ENCODE measurements at regions not wholly inside any gene's neighbourhood (a gene's known extent, or its start where the extent isn't known, plus 50 kb on each side); places are given as distances from the start of the nearest gene placed in this dataset.

GRCh38 chr3:76300746-76301145 lies 515.4 kb upstream of the ZNF717 start:
- no peaks in the 10 kb centered on the region for H3K4me1 ChIP-seq (ENCODE audit: insufficient read depth, low read length, poor library complexity, severe bottlenecking)
- no peak overlapping the region for H3K9ac ChIP-seq (ENCODE audit: low read depth, low read length, poor library complexity, severe bottlenecking)
- no peaks in the 10 kb centered on the region for H3K79me2 ChIP-seq (ENCODE audit: insufficient read depth, low read length)
- no peak for TF ChIP-seq CTCF (conservative IDR thresholded peaks at IDR 0.05; ENCODE audit: low read length)
- TF ChIP-seq EZH2phosphoT487 (IDR thresholded peaks at IDR 0.05; ENCODE audit: borderline replicate concordance), result no peak
- no peak overlapping the region for H2AFZ ChIP-seq (ENCODE audit: low read length)
- H3K4me3 ChIP-seq (ENCODE audit: low read length, poor library complexity, severe bottlenecking), result no peak overlapping the region
- H3K9me2 ChIP-seq (replicated peaks; ENCODE audit: low read depth, low read length), result no peaks in the 10 kb centered on the region
- H3K9me3 ChIP-seq (ENCODE audit: insufficient read depth, low read depth, low read length), result no peaks in the 10 kb centered on the region
- no peaks in the 10 kb centered on the region for H3F3A ChIP-seq (ENCODE audit: low read depth)
- no peak overlapping the region for H3K4me2 ChIP-seq (ENCODE audit: low read depth, low read length, poor library complexity, severe bottlenecking)
- no peaks in the 10 kb centered on the region for H3K27me3 ChIP-seq (ENCODE audit: insufficient read depth, low read length, poor library complexity, severe bottlenecking)
- H3K36me3 ChIP-seq (ENCODE audit: insufficient read depth, low read length), result no peaks in the 10 kb centered on the region
- no peaks in the 10 kb centered on the region for H4K20me1 ChIP-seq (ENCODE audit: insufficient read depth, low read length, poor library complexity, severe bottlenecking)

GRCh38 chr3:76307556-76307955 lies 522.2 kb upstream of the ZNF717 start:
- TF ChIP-seq EZH2phosphoT487 (IDR thresholded peaks at IDR 0.05; ENCODE audit: borderline replicate concordance) (no peak), CTCF (conservative IDR thresholded peaks at IDR 0.05; ENCODE audit: low read length) (no peak)
- no peaks in the 10 kb centered on the region for H3K79me2 ChIP-seq (ENCODE audit: insufficient read depth, low read length)
- no peak overlapping the region for H2AFZ ChIP-seq (ENCODE audit: low read length)
- no peaks in the 10 kb centered on the region for H3K36me3 ChIP-seq (ENCODE audit: insufficient read depth, low read length)
- H3K4me3 ChIP-seq (ENCODE audit: low read length, poor library complexity, severe bottlenecking), result no peak overlapping the region
- H3K4me2 ChIP-seq (ENCODE audit: low read depth, low read length, poor library complexity, severe bottlenecking), result no peak overlapping the region
- H3K9me3 ChIP-seq (ENCODE audit: insufficient read depth, low read depth, low read length), result no peaks in the 10 kb centered on the region
- no peaks in the 10 kb centered on the region for H4K20me1 ChIP-seq (ENCODE audit: insufficient read depth, low read length, poor library complexity, severe bottlenecking)
- H3K4me1 ChIP-seq (ENCODE audit: insufficient read depth, low read length, poor library complexity, severe bottlenecking), result no peaks in the 10 kb centered on the region
- no peaks in the 10 kb centered on the region for H3F3A ChIP-seq (ENCODE audit: low read depth)
- no peaks in the 10 kb centered on the region for H3K9me2 ChIP-seq (replicated peaks; ENCODE audit: low read depth, low read length)
- no peak overlapping the region for H3K9ac ChIP-seq (ENCODE audit: low read depth, low read length, poor library complexity, severe bottlenecking)
- H3K27me3 ChIP-seq (ENCODE audit: insufficient read depth, low read length, poor library complexity, severe bottlenecking), result no peaks in the 10 kb centered on the region

GRCh38 chr3:76308541-76308940 lies 523.2 kb upstream of the ZNF717 start:
- H3K9ac ChIP-seq (ENCODE audit: low read depth, low read length, poor library complexity, severe bottlenecking), result no peak overlapping the region
- H3K4me3 ChIP-seq (ENCODE audit: low read length, poor library complexity, severe bottlenecking), result no peak overlapping the region
- no peaks in the 10 kb centered on the region for H3K27me3 ChIP-seq (ENCODE audit: insufficient read depth, low read length, poor library complexity, severe bottlenecking)
- no peaks in the 10 kb centered on the region for H3K36me3 ChIP-seq (ENCODE audit: insufficient read depth, low read length)
- no peak overlapping the region for H3K4me2 ChIP-seq (ENCODE audit: low read depth, low read length, poor library complexity, severe bottlenecking)
- H2AFZ ChIP-seq (ENCODE audit: low read length), result no peak overlapping the region
- no peaks in the 10 kb centered on the region for H3K9me3 ChIP-seq (ENCODE audit: insufficient read depth, low read depth, low read length)
- no peaks in the 10 kb centered on the region for H3K9me2 ChIP-seq (replicated peaks; ENCODE audit: low read depth, low read length)
- no peaks in the 10 kb centered on the region for H3F3A ChIP-seq (ENCODE audit: low read depth)
- H3K4me1 ChIP-seq (ENCODE audit: insufficient read depth, low read length, poor library complexity, severe bottlenecking), result no peaks in the 10 kb centered on the region
- no peaks in the 10 kb centered on the region for H3K79me2 ChIP-seq (ENCODE audit: insufficient read depth, low read length)
- no peaks in the 10 kb centered on the region for H4K20me1 ChIP-seq (ENCODE audit: insufficient read depth, low read length, poor library complexity, severe bottlenecking)
- no peak for TF ChIP-seq CTCF (conservative IDR thresholded peaks at IDR 0.05; ENCODE audit: low read length)
- TF ChIP-seq EZH2phosphoT487 (IDR thresholded peaks at IDR 0.05; ENCODE audit: borderline replicate concordance), result no peak

Data from Loucy (cell line).